ENCODE measurements at regions not wholly inside any gene's neighbourhood (a gene's known extent, or its start where the extent isn't known, plus 50 kb on each side); places are given as distances from the start of the nearest gene placed in this dataset.

DNA sequence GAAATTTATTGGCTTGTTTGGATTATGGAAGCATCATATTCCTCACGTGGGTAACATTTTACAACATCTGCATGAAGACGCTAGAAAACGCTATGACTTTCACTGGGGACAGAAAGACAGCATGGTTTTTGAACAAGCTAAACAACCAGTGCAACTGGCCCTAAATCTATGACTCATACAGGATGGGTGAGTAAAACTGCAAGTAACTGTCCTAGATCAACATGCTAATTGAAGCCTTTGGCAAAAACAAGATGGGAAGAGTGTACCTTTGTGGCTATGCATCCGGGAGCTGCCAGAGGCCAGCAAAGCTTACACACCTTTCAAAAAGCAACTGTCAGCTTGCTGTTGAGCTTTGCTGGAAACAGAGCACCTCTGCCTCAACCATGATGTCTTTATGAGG is 1096.0 kb upstream of the DDX18 start:
- TF ChIP-seq, protein P1, sequence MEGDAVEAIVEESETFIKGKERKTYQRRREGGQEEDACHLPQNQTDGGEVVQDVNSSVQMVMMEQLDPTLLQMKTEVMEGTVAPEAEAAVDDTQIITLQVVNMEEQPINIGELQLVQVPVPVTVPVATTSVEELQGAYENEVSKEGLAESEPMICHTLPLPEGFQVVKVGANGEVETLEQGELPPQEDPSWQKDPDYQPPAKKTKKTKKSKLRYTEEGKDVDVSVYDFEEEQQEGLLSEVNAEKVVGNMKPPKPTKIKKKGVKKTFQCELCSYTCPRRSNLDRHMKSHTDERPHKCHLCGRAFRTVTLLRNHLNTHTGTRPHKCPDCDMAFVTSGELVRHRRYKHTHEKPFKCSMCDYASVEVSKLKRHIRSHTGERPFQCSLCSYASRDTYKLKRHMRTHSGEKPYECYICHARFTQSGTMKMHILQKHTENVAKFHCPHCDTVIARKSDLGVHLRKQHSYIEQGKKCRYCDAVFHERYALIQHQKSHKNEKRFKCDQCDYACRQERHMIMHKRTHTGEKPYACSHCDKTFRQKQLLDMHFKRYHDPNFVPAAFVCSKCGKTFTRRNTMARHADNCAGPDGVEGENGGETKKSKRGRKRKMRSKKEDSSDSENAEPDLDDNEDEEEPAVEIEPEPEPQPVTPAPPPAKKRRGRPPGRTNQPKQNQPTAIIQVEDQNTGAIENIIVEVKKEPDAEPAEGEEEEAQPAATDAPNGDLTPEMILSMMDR (IDR thresholded peaks at IDR 0.05; ENCODE audit: insufficient read depth, low read depth, low read length): no peak
- TF ChIP-seq EZH2 (IDR thresholded peaks at IDR 0.05; ENCODE audit: insufficient read depth, low read length): no peak
